NCI-H1436 (cell line): ENCODE measurements at regions not wholly inside any gene's neighbourhood (a gene's known extent, or its start where the extent isn't known, plus 50 kb on each side); places are given as distances from the start of the nearest gene placed in this dataset.

Experiments
- DNase-seq: peaks from one replicate; lab custom pipeline; 2025; lab: John Stamatoyannopoulos, UW

- no peak for DNase-seq
Measured at GRCh38 chr4:146023334-146023967, 84.8 kb upstream of the ZNF827 start.

DNA sequence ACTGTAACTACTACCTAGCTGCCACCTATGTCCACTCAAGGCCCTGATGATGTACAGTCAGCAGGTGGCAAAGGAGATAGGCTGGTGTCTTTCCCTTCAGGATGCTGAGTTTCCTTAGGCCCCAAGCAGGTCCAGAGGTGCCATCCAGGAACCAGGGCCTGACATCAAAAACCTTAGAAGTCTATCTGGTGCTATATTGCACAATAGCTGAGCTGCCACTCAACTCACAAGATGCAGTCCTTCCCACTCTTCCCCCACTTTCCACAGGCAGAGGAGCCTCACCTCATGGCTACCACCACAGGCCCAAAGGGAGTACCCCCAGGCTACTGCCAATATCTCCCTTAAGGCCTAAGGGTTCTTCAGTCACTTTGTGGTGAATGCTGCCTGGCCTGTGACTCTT is 83.9 kb upstream of the ZNF827 start:
- no peak for DNase-seq

GRCh38 chr4:146018247-146018646 is 79.6 kb upstream of the ZNF827 start:
- DNase-seq = no peak

DNA sequence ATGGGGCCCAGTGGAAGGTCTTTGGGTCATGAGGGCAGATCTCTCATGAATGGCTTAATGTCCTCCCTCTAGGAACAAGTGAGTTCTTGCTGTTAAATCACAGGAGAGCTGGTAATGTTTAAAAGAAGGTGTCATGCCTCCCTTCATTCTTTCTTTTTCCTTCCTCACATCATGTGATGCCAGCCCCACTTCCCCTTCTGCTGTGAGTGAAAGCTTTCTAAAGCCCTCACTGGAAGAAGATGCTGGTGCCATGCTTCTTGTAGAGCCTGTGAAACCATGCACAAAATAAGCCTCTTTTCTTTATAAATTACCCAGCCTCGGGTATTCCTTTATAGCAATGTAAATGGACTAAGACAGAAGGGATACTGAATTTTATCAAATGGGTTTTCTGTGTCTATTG is 66.1 kb upstream of the ZNF827 start:
- no peak for DNase-seq

GRCh38 chr4:145988628-145989027 is 50.0 kb upstream of the ZNF827 start:
- DNase-seq = no peak
